ENCODE measurements at regions not wholly inside any gene's neighbourhood (a gene's known extent, or its start where the extent isn't known, plus 50 kb on each side); places are given as distances from the start of the nearest gene placed in this dataset.

- POLR2A ChIA-PET: no interaction called here
- no peak overlapping the region for H3K27ac Mint-ChIP-seq
- intact Hi-C loops (cut with micrococcal nuclease): no loop called here
- DNase-seq: no peak
- H3K9me3 Mint-ChIP-seq: peaks cover 27% of the 10 kb centered on the region
- H3K27me3 Mint-ChIP-seq: no peaks in the 10 kb centered on the region
- no peak overlapping the region for H3K4me3 Mint-ChIP-seq
- CTCF ChIA-PET: no interaction called here
- H3K36me3 Mint-ChIP-seq: no peaks in the 10 kb centered on the region
- H3K4me1 Mint-ChIP-seq (ENCODE audit: low read depth): no peaks in the 10 kb centered on the region
Measured at GRCh38 chr3:176683382-176683781, 513.9 kb downstream of the TBL1XR1 start.

DNA sequence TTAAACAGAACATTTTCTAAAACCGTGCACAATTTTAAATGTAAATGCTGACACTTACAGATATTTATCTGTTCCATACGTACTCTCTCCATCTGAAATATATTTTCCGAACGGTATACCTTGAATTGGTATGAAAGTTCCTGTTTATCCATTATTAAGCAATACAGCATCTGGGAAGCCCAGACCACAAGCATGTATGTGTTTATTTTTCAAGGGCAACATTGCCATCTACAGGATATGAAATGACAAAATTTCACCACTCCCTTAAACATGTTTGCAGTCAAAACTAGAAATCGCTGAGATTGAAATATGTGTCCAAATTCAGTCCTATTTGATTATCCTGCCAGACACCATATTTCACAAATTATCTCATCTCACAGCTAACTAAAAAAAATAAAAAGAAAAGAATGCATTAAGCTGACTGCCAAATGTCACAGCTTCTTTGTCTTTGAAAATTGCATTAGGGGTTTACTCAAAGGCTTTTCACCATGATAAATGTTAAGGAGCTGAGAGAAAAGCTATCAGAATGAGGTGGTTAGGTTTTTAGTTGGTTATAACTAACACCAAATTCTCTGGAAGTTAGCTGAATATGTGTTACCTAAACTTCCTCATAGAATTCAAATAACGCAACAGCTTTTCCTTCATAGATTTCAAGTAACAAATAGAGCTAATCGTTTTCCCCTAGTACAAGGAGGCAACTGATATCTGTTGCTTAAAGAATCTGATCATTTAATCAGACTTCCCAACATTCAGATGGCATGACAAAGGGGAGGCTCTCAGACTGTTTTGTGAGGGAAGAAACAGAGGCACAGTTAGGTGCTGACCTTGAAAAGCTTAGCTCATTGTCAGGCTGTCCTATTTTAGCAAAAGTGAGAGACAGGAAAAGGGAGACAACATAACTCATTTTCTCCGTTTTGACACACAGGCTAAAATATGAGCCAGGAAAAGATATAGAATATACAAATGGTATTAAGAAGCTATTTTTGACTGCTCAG is 533.1 kb downstream of the TBL1XR1 start:
- Mint-ChIP-seq H3K27me3 (peaks cover 2% of the 10 kb centered on the region), H3K9me3 (no peaks in the 10 kb centered on the region), H3K4me3 (no peak overlapping the region), H3K27ac (no peak overlapping the region), H3K4me1 (ENCODE audit: low read depth) (no peaks in the 10 kb centered on the region), H3K36me3 (no peaks in the 10 kb centered on the region)
- no peak for DNase-seq
- ChIA-PET POLR2A (no interaction called here), CTCF (interaction anchor here (0.6 kb wide), 1 partner anchor 722 kb away, joined by 3 read pairs; no protein-coding TSS in a partner anchor)
- intact Hi-C loops (cut with micrococcal nuclease): no loop called here

GRCh38 chr3:176663387-176663786 is 533.9 kb downstream of the TBL1XR1 start:
- POLR2A ChIA-PET: no interaction called here
- no peaks in the 10 kb centered on the region for H3K36me3 Mint-ChIP-seq
- H3K27me3 Mint-ChIP-seq: peaks cover 2% of the 10 kb centered on the region
- H3K4me1 Mint-ChIP-seq (ENCODE audit: low read depth): no peaks in the 10 kb centered on the region
- no peaks in the 10 kb centered on the region for H3K9me3 Mint-ChIP-seq
- CTCF ChIA-PET: no interaction called here
- no peak overlapping the region for H3K27ac Mint-ChIP-seq
- H3K4me3 Mint-ChIP-seq: no peak overlapping the region
- no peak for DNase-seq
- intact Hi-C loops (cut with micrococcal nuclease): no loop called here

- no peak overlapping the region for H3K4me3 Mint-ChIP-seq
- CTCF ChIA-PET: interaction anchor here (0.7 kb wide), 1 partner anchor 140 kb away, joined by 3 read pairs; no protein-coding TSS in a partner anchor
Measured at GRCh38 chr3:176661432-176661964, 535.8 kb downstream of the TBL1XR1 start.

GRCh38 chr3:176655404-176656094 is 541.7 kb downstream of the TBL1XR1 start:
- DNase-seq: no peak
- no peaks in the 10 kb centered on the region for H3K36me3 Mint-ChIP-seq
- intact Hi-C loops (cut with micrococcal nuclease): no loop called here
- no peak overlapping the region for H3K4me3 Mint-ChIP-seq
- no peaks in the 10 kb centered on the region for H3K27me3 Mint-ChIP-seq
- H3K4me1 Mint-ChIP-seq (ENCODE audit: low read depth): no peaks in the 10 kb centered on the region
- ChIA-PET POLR2A (no interaction called here), CTCF (no interaction called here)
- no peaks in the 10 kb centered on the region for H3K9me3 Mint-ChIP-seq
- no peak overlapping the region for H3K27ac Mint-ChIP-seq

More at GRCh38 chr3:176661432-176661964, 535.8 kb downstream of the TBL1XR1 start:
- no peaks in the 10 kb centered on the region for H3K4me1 Mint-ChIP-seq (ENCODE audit: low read depth)
- H3K36me3 Mint-ChIP-seq: no peaks in the 10 kb centered on the region
- intact Hi-C loops (cut with micrococcal nuclease): no loop called here
- H3K27ac Mint-ChIP-seq: no peak overlapping the region
- POLR2A ChIA-PET: no interaction called here
- no peaks in the 10 kb centered on the region for H3K9me3 Mint-ChIP-seq
- peaks cover 2% of the 10 kb centered on the region for H3K27me3 Mint-ChIP-seq
- no peak for DNase-seq

DNA sequence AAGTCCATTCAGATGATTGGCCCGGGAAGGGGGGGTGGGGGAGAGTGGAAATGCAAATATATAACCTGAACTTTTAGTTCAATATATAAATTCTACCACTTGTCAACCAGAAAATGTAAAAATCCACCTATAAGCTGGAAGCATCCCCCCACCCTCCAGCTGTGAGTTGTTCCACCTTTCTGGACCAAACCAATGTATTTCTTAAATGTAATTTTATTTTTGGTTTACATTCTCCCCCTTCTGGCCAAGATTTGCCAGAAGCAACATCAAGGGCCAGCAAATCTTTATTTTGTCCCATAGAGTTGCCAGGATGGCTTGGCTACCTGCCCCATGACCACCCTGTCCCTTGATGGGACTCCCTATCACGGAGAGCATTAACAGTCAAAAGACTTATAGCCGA is 545.7 kb downstream of the TBL1XR1 start:
- Mint-ChIP-seq H3K36me3 (no peaks in the 10 kb centered on the region), H3K4me1 (ENCODE audit: low read depth) (no peaks in the 10 kb centered on the region), H3K27me3 (no peaks in the 10 kb centered on the region), H3K9me3 (no peaks in the 10 kb centered on the region), H3K4me3 (no peak overlapping the region), H3K27ac (no peak overlapping the region)
- intact Hi-C loops (cut with micrococcal nuclease): no loop called here
- ChIA-PET CTCF (no interaction called here), POLR2A (no interaction called here)
- DNase-seq: no peak

DNA sequence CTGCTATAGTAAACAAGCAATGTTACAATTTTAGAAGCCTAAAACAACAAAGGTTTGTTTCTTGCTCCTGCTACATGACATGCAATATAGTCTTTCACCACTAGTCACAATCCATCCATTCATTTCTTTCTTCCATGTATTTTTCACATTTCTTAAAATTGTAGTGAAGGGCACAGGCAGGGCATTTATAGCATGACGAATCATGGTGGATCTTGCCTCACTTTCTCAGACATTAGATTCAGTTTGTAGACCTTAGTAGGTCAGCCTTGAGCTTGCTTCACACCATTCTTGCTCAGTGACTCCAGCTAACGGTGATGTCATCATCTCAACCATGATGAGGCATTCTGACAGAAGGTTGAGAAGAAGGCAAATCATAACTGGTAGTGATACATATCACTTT is 546.8 kb downstream of the TBL1XR1 start:
- intact Hi-C loops (cut with micrococcal nuclease): no loop called here

DNA sequence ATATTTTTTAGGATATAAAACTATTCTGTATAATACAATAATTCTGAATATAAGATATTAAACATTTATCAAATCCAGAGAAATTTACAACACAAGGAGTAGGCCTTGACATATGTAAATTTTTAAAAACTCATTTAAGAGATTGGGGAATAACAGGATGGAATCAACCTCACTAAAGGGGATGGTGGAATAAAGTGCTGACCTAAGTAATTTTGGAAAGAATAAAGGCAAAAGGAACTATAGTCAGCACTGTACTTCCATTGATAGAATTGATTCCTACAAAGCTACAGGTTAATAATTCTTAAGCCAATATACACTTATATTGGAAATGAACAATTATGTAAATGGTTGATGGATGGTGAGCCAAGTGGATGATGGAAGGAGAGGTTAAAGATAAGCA is 549.3 kb downstream of the TBL1XR1 start:
- no peak overlapping the region for H3K4me3 Mint-ChIP-seq
- no peaks in the 10 kb centered on the region for H3K9me3 Mint-ChIP-seq
- POLR2A ChIA-PET: no interaction called here
- no peak overlapping the region for H3K27ac Mint-ChIP-seq
- intact Hi-C loops (cut with micrococcal nuclease): no loop called here
- CTCF ChIA-PET: no interaction called here
- H3K4me1 Mint-ChIP-seq (ENCODE audit: low read depth): no peaks in the 10 kb centered on the region
- H3K36me3 Mint-ChIP-seq: no peaks in the 10 kb centered on the region
- H3K27me3 Mint-ChIP-seq: no peaks in the 10 kb centered on the region
- no peak for DNase-seq

More for the DNA sequence above, 546.8 kb downstream of the TBL1XR1 start:
- Mint-ChIP-seq H3K36me3 (no peaks in the 10 kb centered on the region), H3K4me1 (ENCODE audit: low read depth) (no peaks in the 10 kb centered on the region), H3K9me3 (no peaks in the 10 kb centered on the region), H3K27me3 (no peaks in the 10 kb centered on the region), H3K4me3 (no peak overlapping the region), H3K27ac (no peak overlapping the region)
- ChIA-PET POLR2A (no interaction called here), CTCF (no interaction called here)
- no peak for DNase-seq

DNA sequence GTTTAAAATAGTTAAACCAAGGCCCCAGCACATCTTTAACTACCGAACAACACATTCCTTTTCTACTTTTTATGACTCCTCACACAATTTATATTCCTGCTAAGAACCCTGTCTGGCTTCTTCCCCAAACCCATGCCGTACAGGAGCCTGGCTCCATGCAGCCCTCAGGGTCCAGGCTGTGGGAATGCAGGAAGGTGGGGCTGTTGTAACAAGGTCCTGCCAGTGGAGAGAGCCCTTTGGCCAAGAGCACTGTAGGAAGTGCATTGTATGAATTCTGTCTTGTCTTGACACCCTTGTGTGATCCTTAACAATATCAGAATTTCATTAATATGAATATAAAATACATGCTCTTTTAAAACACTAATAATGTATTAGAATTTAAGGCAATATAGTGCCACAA is 563.8 kb downstream of the TBL1XR1 start:
- ChIA-PET POLR2A (no interaction called here), CTCF (no interaction called here)
- Mint-ChIP-seq H3K36me3 (no peaks in the 10 kb centered on the region), H3K9me3 (no peaks in the 10 kb centered on the region), H3K27me3 (no peaks in the 10 kb centered on the region), H3K4me1 (ENCODE audit: low read depth) (no peaks in the 10 kb centered on the region), H3K27ac (no peak overlapping the region), H3K4me3 (no peak overlapping the region)
- DNase-seq: no peak
- intact Hi-C loops (cut with micrococcal nuclease): no loop called here

DNA sequence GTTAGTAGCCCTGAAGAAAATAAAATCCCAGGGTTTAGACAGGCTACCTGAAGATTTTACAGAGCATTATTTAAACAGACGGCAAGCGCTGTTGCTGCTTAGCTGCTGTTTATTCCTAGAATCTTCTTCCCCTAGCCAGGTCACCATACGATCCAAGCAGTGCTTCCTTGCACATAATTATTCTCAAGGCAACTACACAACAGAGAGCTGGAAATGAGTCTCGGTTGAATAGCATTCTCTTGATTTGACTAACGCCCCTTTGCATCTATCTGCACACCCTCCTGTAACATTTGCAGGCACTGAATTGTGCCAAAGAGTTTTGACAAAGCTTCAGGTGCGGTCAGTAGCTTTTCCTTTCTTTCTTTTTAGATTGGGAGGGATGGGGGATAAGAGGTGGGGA is 564.4 kb downstream of the TBL1XR1 start:
- H3K4me3 Mint-ChIP-seq: no peak overlapping the region
- ChIA-PET CTCF (no interaction called here), POLR2A (no interaction called here)
- no peaks in the 10 kb centered on the region for H3K9me3 Mint-ChIP-seq
- no peaks in the 10 kb centered on the region for H3K27me3 Mint-ChIP-seq
- no peak overlapping the region for H3K27ac Mint-ChIP-seq
- no peak for DNase-seq
- H3K4me1 Mint-ChIP-seq (ENCODE audit: low read depth): no peaks in the 10 kb centered on the region
- no peaks in the 10 kb centered on the region for H3K36me3 Mint-ChIP-seq
- intact Hi-C loops (cut with micrococcal nuclease): no loop called here

DNA sequence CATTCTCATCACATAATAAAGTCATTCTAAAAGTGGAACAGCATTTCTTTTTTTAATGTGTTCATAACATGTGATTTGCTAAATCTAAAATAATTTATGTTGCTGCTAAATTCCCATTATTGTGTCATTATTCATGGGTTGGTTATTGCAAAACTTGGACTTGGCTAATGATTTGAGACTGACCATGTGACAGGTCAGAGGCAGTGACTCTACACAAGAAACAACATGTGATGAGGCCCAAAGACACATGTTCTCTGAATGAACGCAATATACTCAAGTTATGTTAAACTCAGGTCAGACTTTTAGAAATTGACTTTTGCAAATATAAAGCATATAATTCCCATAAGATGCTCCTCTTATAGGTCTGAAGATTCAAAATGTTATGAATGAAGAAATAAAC is 566.1 kb downstream of the TBL1XR1 start:
- Mint-ChIP-seq H3K27me3 (no peaks in the 10 kb centered on the region), H3K4me3 (no peak overlapping the region), H3K27ac (no peak overlapping the region), H3K9me3 (no peaks in the 10 kb centered on the region), H3K4me1 (ENCODE audit: low read depth) (no peaks in the 10 kb centered on the region), H3K36me3 (no peaks in the 10 kb centered on the region)
- CTCF ChIA-PET: no interaction called here
- intact Hi-C loops (cut with micrococcal nuclease): no loop called here
- DNase-seq: no peak
- POLR2A ChIA-PET: no interaction called here

GRCh38 chr3:176628101-176628639 is 569.1 kb downstream of the TBL1XR1 start:
- Mint-ChIP-seq H3K9me3 (no peaks in the 10 kb centered on the region), H3K27ac (no peak overlapping the region), H3K27me3 (no peaks in the 10 kb centered on the region), H3K4me3 (no peak overlapping the region), H3K36me3 (no peaks in the 10 kb centered on the region), H3K4me1 (ENCODE audit: low read depth) (no peaks in the 10 kb centered on the region)
- intact Hi-C loops (cut with micrococcal nuclease): no loop called here
- no peak for DNase-seq
- ChIA-PET CTCF (no interaction called here), POLR2A (no interaction called here)
